SK-N-SH (cell line): ENCODE measurements at regions not wholly inside any gene's neighbourhood (a gene's known extent, or its start where the extent isn't known, plus 50 kb on each side); places are given as distances from the start of the nearest gene placed in this dataset.

Source experiments
- CTCF ChIA-PET: fragments of 300-600, 350-600 bp; formaldehyde crosslinking; extraction: SDS; loops from one replicate; lab custom pipeline; 2021; lab: Yijun Ruan, JAX
- POLR2A ChIA-PET: fragments of 350-600 bp; sonication (Branson Sonifier 250); formaldehyde crosslinking; extraction: SDS; loops from one replicate; lab custom pipeline; 2020; ENCODE audit warnings: antibody characterized with exemption, inconsistent platforms; lab: Yijun Ruan, JAX
- DNase-seq: peaks from one replicate; pipeline ENCODE4 v3.0.0; 2012
- H2AFZ ChIP-seq: fragments of 200-600 bp; sonication (generic); 2 replicates; pipeline ENCODE4 v1.8.1; 2016; ENCODE audit warnings: antibody characterized with exemption, mild to moderate bottlenecking, low read depth
- H3F3A ChIP-seq: fragments of 200-600 bp; sonication (generic); replicated peaks from 2 replicates; pipeline ENCODE3; 2016; ENCODE audit warnings: antibody characterized with exemption, mild to moderate bottlenecking; ENCODE audit not compliant: insufficient read depth
- H3K27ac ChIP-seq, 2 experiments: fragments of 200-500 bp in 1 of 2; fragments of 200-600 bp in 1 of 2; sonication (Bioruptor generic) in 1 of 2; sonication (generic), shearing (Covaris generic) in 1 of 2; 2 replicates each; pipeline versions ENCODE4 v1.5.1 to v1.6.1; 2014 to 2016; ENCODE audit warnings: low read depth in 2 of 2, inconsistent platforms in 1 of 2, low read length in 1 of 2, mild to moderate bottlenecking in 1 of 2, mixed read lengths in 1 of 2
- H3K27me3 ChIP-seq: fragments of 200-600 bp; sonication (generic), shearing (Covaris generic); 2 replicates; pipeline ENCODE4 v1.6.1; 2016; ENCODE audit warnings: mixed run types; ENCODE audit not compliant: insufficient read depth
- H3K36me3 ChIP-seq, 2 experiments: fragments of 200-500 bp in 1 of 2; fragments of 200-600 bp in 1 of 2; sonication (Bioruptor generic) in 1 of 2; sonication (generic) in 1 of 2; replicated peaks in 1 of 2; 2 replicates each; pipeline versions ENCODE3 to v1.5.1; 2014 to 2016; ENCODE audit warnings: low read length in 1 of 2, mild to moderate bottlenecking in 1 of 2; ENCODE audit not compliant: insufficient read depth in 2 of 2, control insufficient read depth in 1 of 2
- H3K4me1 ChIP-seq, 2 experiments: fragments of 200-500 bp in 1 of 2; fragments of 200-600 bp in 1 of 2; sonication (Bioruptor generic) in 1 of 2; sonication (generic), shearing (Covaris generic) in 1 of 2; 2 replicates each; pipeline versions ENCODE4 v1.5.1 to v1.6.1; 2014 to 2016; ENCODE audit warnings: low read depth in 1 of 2, low read length in 1 of 2, mixed run types in 1 of 2; ENCODE audit not compliant: insufficient read depth in 2 of 2, control insufficient read depth in 1 of 2
- H3K4me2 ChIP-seq: fragments of 200-600 bp; sonication (generic), shearing (Covaris generic); 2 replicates; pipeline ENCODE4 v1.6.1; 2017; ENCODE audit warnings: mixed run types
- H3K4me3 ChIP-seq, 2 experiments: fragments of 200-500 bp in 1 of 2; fragments of 200-600 bp in 1 of 2; sonication (Bioruptor generic) in 1 of 2; sonication (generic), shearing (Covaris generic) in 1 of 2; 2 replicates each; pipeline versions ENCODE4 v1.5.1 to v1.8.1; 2014 to 2016; ENCODE audit warnings: low read depth in 2 of 2, inconsistent platforms in 1 of 2, low read length in 1 of 2, mild to moderate bottlenecking in 1 of 2, mixed read lengths in 1 of 2, moderate library complexity in 1 of 2
- H3K79me2 ChIP-seq: fragments of 200-600 bp; sonication (generic); 2 replicates; pipeline ENCODE4 v1.8.1; 2017; ENCODE audit warnings: mild to moderate bottlenecking; ENCODE audit not compliant: insufficient read depth
- H3K9ac ChIP-seq: fragments of 200-600 bp; sonication (generic); 2 replicates; pipeline ENCODE4 v1.6.1; 2017; ENCODE audit warnings: mixed run types
- H3K9me2 ChIP-seq: fragments of 200-600 bp; sonication (generic); 2 replicates; pipeline ENCODE4 v1.6.1; 2017; ENCODE audit warnings: mixed run types
- H3K9me3 ChIP-seq: fragments of 200-600 bp; sonication (generic); 2 replicates; pipeline ENCODE4 v1.6.1; 2017; ENCODE audit warnings: mixed run types, mild to moderate bottlenecking, moderate library complexity
- H4K20me1 ChIP-seq: fragments of 200-600 bp; sonication (generic); 2 replicates; pipeline ENCODE4 v1.6.1; 2017; ENCODE audit warnings: mild to moderate bottlenecking, mixed run types; ENCODE audit not compliant: insufficient read depth
- CTCF ChIP-seq: fragments of 200-600 bp; sonication (generic); IDR thresholded peaks from 2 replicates; pipeline ENCODE4 v1.6.1; 2017; ENCODE audit warnings: antibody characterized with exemption, mild to moderate bottlenecking, moderate library complexity
- EP300 ChIP-seq, 2 experiments: IDR thresholded peaks; 2 replicates each; pipeline versions ENCODE4 v1.4.0 to v1.6.1; 2012; ENCODE audit warnings: borderline replicate concordance in 1 of 2, low read depth in 1 of 2, low read length in 1 of 2
- FOSL2 ChIP-seq: IDR thresholded peaks from 2 replicates; pipeline ENCODE4 v1.4.0; 2012; ENCODE audit warnings: low read depth, mild to moderate bottlenecking, moderate library complexity, borderline replicate concordance
- FOXM1 ChIP-seq: IDR thresholded peaks from 2 replicates; pipeline ENCODE4 v1.4.0; 2012; ENCODE audit warnings: low read depth, mild to moderate bottlenecking
- MEF2A ChIP-seq: IDR thresholded peaks from 2 replicates; pipeline ENCODE4 v1.4.0; 2012; ENCODE audit warnings: low read depth, borderline replicate concordance
- MXI1 ChIP-seq: IDR thresholded peaks from 2 replicates; pipeline ENCODE4 v1.6.1; 2012; ENCODE audit warnings: mild to moderate bottlenecking, low read depth, low read length, improper control_type of control experiment
- NFIC ChIP-seq: IDR thresholded peaks from 2 replicates; pipeline ENCODE4 v1.4.0; 2012; ENCODE audit warnings: borderline replicate concordance
- RAD21 ChIP-seq: IDR thresholded peaks from 2 replicates; pipeline ENCODE4 v1.6.1; 2012; ENCODE audit warnings: mild to moderate bottlenecking, low read length
- RCOR1 ChIP-seq: fragments of 150-350 bp; IDR thresholded peaks from 2 replicates; pipeline ENCODE4 v1.6.1; 2017; ENCODE audit warnings: antibody characterized with exemption, low read length
- RFX5 ChIP-seq: IDR thresholded peaks from 2 replicates; pipeline ENCODE4 v1.6.1; 2012; ENCODE audit warnings: mild to moderate bottlenecking, improper control_type of control experiment, low read length
- RXRA ChIP-seq: IDR thresholded peaks from 2 replicates; pipeline ENCODE4 v1.4.0; 2012; ENCODE audit warnings: low read depth, mild to moderate bottlenecking, borderline replicate concordance
- SIN3A ChIP-seq: IDR thresholded peaks from 2 replicates; pipeline ENCODE4 v1.6.1; 2012; ENCODE audit warnings: low read depth, mild to moderate bottlenecking, low read length, moderate library complexity, borderline replicate concordance
- TCF12 ChIP-seq: IDR thresholded peaks from 2 replicates; pipeline ENCODE4 v1.4.0; 2012
- YY1 ChIP-seq: IDR thresholded peaks from 2 replicates; pipeline ENCODE4 v1.4.0; 2012; ENCODE audit warnings: low read depth, mild to moderate bottlenecking
- WGBS: methylation state at CpG from one replicate; pipeline ENCODE4 v1.1.6; 2017; ENCODE audit warnings: low lambda C conversion rate; 5-methylcytosine and 5-hydroxymethylcytosine counted together
- TF ChIP-seq, protein P1 (sequence below): IDR thresholded peaks from 2 replicates; pipeline ENCODE4 v1.4.0; 2012; ENCODE audit warnings: low read depth, borderline replicate concordance
- TF ChIP-seq, protein P2 (sequence below): IDR thresholded peaks from 2 replicates; pipeline ENCODE4 v1.4.0; 2012; ENCODE audit warnings: low read depth, borderline replicate concordance

GRCh38 chr1:67583462-67583950 is 101.5 kb upstream of the GADD45A start:
- Histone ChIP-seq H3K27ac (no peak overlapping the region), H3K79me2 (no peaks in the 10 kb centered on the region), H3K4me3 (no peak overlapping the region), H2AFZ (no peak overlapping the region), H3K9me3 (no peaks in the 10 kb centered on the region), H3K4me2 (no peak overlapping the region), H3K9me2 (no peaks in the 10 kb centered on the region), H4K20me1 (no peaks in the 10 kb centered on the region), H3F3A (no peaks in the 10 kb centered on the region), H3K27me3 (no peaks in the 10 kb centered on the region), H3K9ac (no peak overlapping the region), H3K4me1 (peaks cover 0 to 5% of the 10 kb centered on the region in 2 experiments; a peak in 2 of 4 replicates), H3K36me3 (no peaks in the 10 kb centered on the region)
- TF ChIP-seq NFIC, result no peak
- TF ChIP-seq, protein P1, sequence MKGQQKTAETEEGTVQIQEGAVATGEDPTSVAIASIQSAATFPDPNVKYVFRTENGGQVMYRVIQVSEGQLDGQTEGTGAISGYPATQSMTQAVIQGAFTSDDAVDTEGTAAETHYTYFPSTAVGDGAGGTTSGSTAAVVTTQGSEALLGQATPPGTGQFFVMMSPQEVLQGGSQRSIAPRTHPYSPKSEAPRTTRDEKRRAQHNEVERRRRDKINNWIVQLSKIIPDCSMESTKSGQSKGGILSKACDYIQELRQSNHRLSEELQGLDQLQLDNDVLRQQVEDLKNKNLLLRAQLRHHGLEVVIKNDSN, result no peak
- no peak for TF ChIP-seq CTCF
- TF ChIP-seq YY1, result no peak
- TF ChIP-seq RAD21, result no peak
- no peak for TF ChIP-seq RXRA
- no peak for TF ChIP-seq RFX5
- TF ChIP-seq, protein P2, sequence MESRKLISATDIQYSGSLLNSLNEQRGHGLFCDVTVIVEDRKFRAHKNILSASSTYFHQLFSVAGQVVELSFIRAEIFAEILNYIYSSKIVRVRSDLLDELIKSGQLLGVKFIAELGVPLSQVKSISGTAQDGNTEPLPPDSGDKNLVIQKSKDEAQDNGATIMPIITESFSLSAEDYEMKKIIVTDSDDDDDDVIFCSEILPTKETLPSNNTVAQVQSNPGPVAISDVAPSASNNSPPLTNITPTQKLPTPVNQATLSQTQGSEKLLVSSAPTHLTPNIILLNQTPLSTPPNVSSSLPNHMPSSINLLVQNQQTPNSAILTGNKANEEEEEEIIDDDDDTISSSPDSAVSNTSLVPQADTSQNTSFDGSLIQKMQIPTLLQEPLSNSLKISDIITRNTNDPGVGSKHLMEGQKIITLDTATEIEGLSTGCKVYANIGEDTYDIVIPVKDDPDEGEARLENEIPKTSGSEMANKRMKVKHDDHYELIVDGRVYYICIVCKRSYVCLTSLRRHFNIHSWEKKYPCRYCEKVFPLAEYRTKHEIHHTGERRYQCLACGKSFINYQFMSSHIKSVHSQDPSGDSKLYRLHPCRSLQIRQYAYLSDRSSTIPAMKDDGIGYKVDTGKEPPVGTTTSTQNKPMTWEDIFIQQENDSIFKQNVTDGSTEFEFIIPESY, result no peak
- TF ChIP-seq TCF12, result no peak
- no peak for TF ChIP-seq SIN3A
- TF ChIP-seq EP300 (IDR thresholded peaks at IDR 0.05; ENCODE audit: borderline replicate concordance in 1 of 2, low read depth in 1 of 2, low read length in 1 of 2), result no peak
- TF ChIP-seq FOXM1, result no peak
- no peak for TF ChIP-seq RCOR1
- no peak for TF ChIP-seq MXI1
- TF ChIP-seq MEF2A, result no peak
- no peak for TF ChIP-seq FOSL2
- WGBS, result 77% methylated on average over 2 of the region's 2 CpGs
- no peak for DNase-seq
- POLR2A ChIA-PET, result no interaction called here
- CTCF ChIA-PET, result interaction anchor here (1.3 to 2.5 kb wide), 4 partner anchors 12 to 177 kb away, joined by 4 to 18 read pairs (median 4); no protein-coding TSS in a partner anchor
